ENCODE measurements at regions not wholly inside any gene's neighbourhood (a gene's known extent, or its start where the extent isn't known, plus 50 kb on each side); places are given as distances from the start of the nearest gene placed in this dataset.

- no peaks in the 10 kb centered on the region for H3K36me3 ChIP-seq (ENCODE audit: control insufficient read depth, insufficient read depth, low read length)
- H3K27me3 ChIP-seq (ENCODE audit: control insufficient read depth, insufficient read depth, low read length) = no peaks in the 10 kb centered on the region
- no peaks in the 10 kb centered on the region for H3K9me3 ChIP-seq (ENCODE audit: control insufficient read depth, insufficient read depth, low read length)
- H3K9ac ChIP-seq (ENCODE audit: low read depth, low read length) = no peak overlapping the region
- H3K4me1 ChIP-seq (ENCODE audit: control insufficient read depth, insufficient read depth, low read length) = no peaks in the 10 kb centered on the region
- no peak overlapping the region for H3K4me3 ChIP-seq (ENCODE audit: low read depth, low read length)
Measured at GRCh38 chr2:56515399-56515798, 331.6 kb downstream of the CCDC85A start.

GRCh38 chr2:56519806-56520205 is 336.0 kb downstream of the CCDC85A start:
- H3K9ac ChIP-seq (ENCODE audit: low read depth, low read length) = no peak overlapping the region
- H3K4me3 ChIP-seq (ENCODE audit: low read depth, low read length) = no peak overlapping the region
- H3K36me3 ChIP-seq (ENCODE audit: control insufficient read depth, insufficient read depth, low read length) = no peaks in the 10 kb centered on the region
- no peaks in the 10 kb centered on the region for H3K27me3 ChIP-seq (ENCODE audit: control insufficient read depth, insufficient read depth, low read length)
- H3K9me3 ChIP-seq (ENCODE audit: control insufficient read depth, insufficient read depth, low read length) = no peaks in the 10 kb centered on the region
- H3K4me1 ChIP-seq (ENCODE audit: control insufficient read depth, insufficient read depth, low read length) = no peaks in the 10 kb centered on the region

GRCh38 chr2:56522605-56523089 is 338.9 kb downstream of the CCDC85A start:
- H3K4me1 ChIP-seq (ENCODE audit: control insufficient read depth, insufficient read depth, low read length) = no peaks in the 10 kb centered on the region
- no peaks in the 10 kb centered on the region for H3K27me3 ChIP-seq (ENCODE audit: control insufficient read depth, insufficient read depth, low read length)
- H3K9me3 ChIP-seq (ENCODE audit: control insufficient read depth, insufficient read depth, low read length) = no peaks in the 10 kb centered on the region
- H3K4me3 ChIP-seq (ENCODE audit: low read depth, low read length) = no peak overlapping the region
- no peak overlapping the region for H3K9ac ChIP-seq (ENCODE audit: low read depth, low read length)
- no peaks in the 10 kb centered on the region for H3K36me3 ChIP-seq (ENCODE audit: control insufficient read depth, insufficient read depth, low read length)

GRCh38 chr2:56523816-56524215 is 340.0 kb downstream of the CCDC85A start:
- Histone ChIP-seq H3K9me3 (ENCODE audit: control insufficient read depth, insufficient read depth, low read length) (no peaks in the 10 kb centered on the region), H3K36me3 (ENCODE audit: control insufficient read depth, insufficient read depth, low read length) (no peaks in the 10 kb centered on the region), H3K4me3 (ENCODE audit: low read depth, low read length) (no peak overlapping the region), H3K4me1 (ENCODE audit: control insufficient read depth, insufficient read depth, low read length) (no peaks in the 10 kb centered on the region), H3K27me3 (ENCODE audit: control insufficient read depth, insufficient read depth, low read length) (no peaks in the 10 kb centered on the region), H3K9ac (ENCODE audit: low read depth, low read length) (no peak overlapping the region)

- Histone ChIP-seq H3K36me3 (ENCODE audit: control insufficient read depth, insufficient read depth, low read length) (no peaks in the 10 kb centered on the region), H3K4me1 (ENCODE audit: control insufficient read depth, insufficient read depth, low read length) (no peaks in the 10 kb centered on the region), H3K4me3 (ENCODE audit: low read depth, low read length) (no peak overlapping the region), H3K27me3 (ENCODE audit: control insufficient read depth, insufficient read depth, low read length) (no peaks in the 10 kb centered on the region), H3K9ac (ENCODE audit: low read depth, low read length) (no peak overlapping the region), H3K9me3 (ENCODE audit: control insufficient read depth, insufficient read depth, low read length) (no peaks in the 10 kb centered on the region)
Measured at GRCh38 chr2:56531668-56532420, 348.1 kb downstream of the CCDC85A start.

GRCh38 chr2:56534321-56534720 is 350.5 kb downstream of the CCDC85A start:
- H3K4me3 ChIP-seq (ENCODE audit: low read depth, low read length) = no peak overlapping the region
- no peak overlapping the region for H3K9ac ChIP-seq (ENCODE audit: low read depth, low read length)
- H3K36me3 ChIP-seq (ENCODE audit: control insufficient read depth, insufficient read depth, low read length) = no peaks in the 10 kb centered on the region
- no peaks in the 10 kb centered on the region for H3K9me3 ChIP-seq (ENCODE audit: control insufficient read depth, insufficient read depth, low read length)
- no peaks in the 10 kb centered on the region for H3K4me1 ChIP-seq (ENCODE audit: control insufficient read depth, insufficient read depth, low read length)
- H3K27me3 ChIP-seq (ENCODE audit: control insufficient read depth, insufficient read depth, low read length) = no peaks in the 10 kb centered on the region

- H3K4me1 ChIP-seq (ENCODE audit: control insufficient read depth, insufficient read depth, low read length) = no peaks in the 10 kb centered on the region
Measured at GRCh38 chr2:56537756-56538155, 354.0 kb downstream of the CCDC85A start.

GRCh38 chr2:56539618-56540017 is 355.8 kb downstream of the CCDC85A start:
- Histone ChIP-seq H3K4me1 (ENCODE audit: control insufficient read depth, insufficient read depth, low read length) (no peaks in the 10 kb centered on the region), H3K4me3 (ENCODE audit: low read depth, low read length) (no peak overlapping the region), H3K9me3 (ENCODE audit: control insufficient read depth, insufficient read depth, low read length) (no peaks in the 10 kb centered on the region), H3K27me3 (ENCODE audit: control insufficient read depth, insufficient read depth, low read length) (no peaks in the 10 kb centered on the region), H3K36me3 (ENCODE audit: control insufficient read depth, insufficient read depth, low read length) (no peaks in the 10 kb centered on the region), H3K9ac (ENCODE audit: low read depth, low read length) (no peak overlapping the region)

More at GRCh38 chr2:56537756-56538155, 354.0 kb downstream of the CCDC85A start:
- H3K27me3 ChIP-seq (ENCODE audit: control insufficient read depth, insufficient read depth, low read length) = no peaks in the 10 kb centered on the region
- H3K9ac ChIP-seq (ENCODE audit: low read depth, low read length) = no peak overlapping the region
- H3K9me3 ChIP-seq (ENCODE audit: control insufficient read depth, insufficient read depth, low read length) = no peaks in the 10 kb centered on the region
- H3K36me3 ChIP-seq (ENCODE audit: control insufficient read depth, insufficient read depth, low read length) = no peaks in the 10 kb centered on the region
- H3K4me3 ChIP-seq (ENCODE audit: low read depth, low read length) = no peak overlapping the region

- no peak overlapping the region for H3K9ac ChIP-seq (ENCODE audit: low read depth, low read length)
- H3K9me3 ChIP-seq (ENCODE audit: control insufficient read depth, insufficient read depth, low read length) = no peaks in the 10 kb centered on the region
- H3K4me3 ChIP-seq (ENCODE audit: low read depth, low read length) = no peak overlapping the region
- no peaks in the 10 kb centered on the region for H3K4me1 ChIP-seq (ENCODE audit: control insufficient read depth, insufficient read depth, low read length)
- H3K27me3 ChIP-seq (ENCODE audit: control insufficient read depth, insufficient read depth, low read length) = no peaks in the 10 kb centered on the region
- no peaks in the 10 kb centered on the region for H3K36me3 ChIP-seq (ENCODE audit: control insufficient read depth, insufficient read depth, low read length)
Measured at GRCh38 chr2:56540467-56540866, 356.7 kb downstream of the CCDC85A start.

- Histone ChIP-seq H3K36me3 (ENCODE audit: control insufficient read depth, insufficient read depth, low read length) (no peaks in the 10 kb centered on the region), H3K9me3 (ENCODE audit: control insufficient read depth, insufficient read depth, low read length) (no peaks in the 10 kb centered on the region), H3K4me1 (ENCODE audit: control insufficient read depth, insufficient read depth, low read length) (no peaks in the 10 kb centered on the region), H3K27me3 (ENCODE audit: control insufficient read depth, insufficient read depth, low read length) (no peaks in the 10 kb centered on the region), H3K9ac (ENCODE audit: low read depth, low read length) (no peak overlapping the region), H3K4me3 (ENCODE audit: low read depth, low read length) (no peak overlapping the region)
Measured at GRCh38 chr2:56540916-56541315, 357.1 kb downstream of the CCDC85A start.

- Histone ChIP-seq H3K9me3 (ENCODE audit: control insufficient read depth, insufficient read depth, low read length) (no peaks in the 10 kb centered on the region), H3K4me3 (ENCODE audit: low read depth, low read length) (no peak overlapping the region), H3K36me3 (ENCODE audit: control insufficient read depth, insufficient read depth, low read length) (no peaks in the 10 kb centered on the region), H3K4me1 (ENCODE audit: control insufficient read depth, insufficient read depth, low read length) (no peaks in the 10 kb centered on the region), H3K27me3 (ENCODE audit: control insufficient read depth, insufficient read depth, low read length) (no peaks in the 10 kb centered on the region), H3K9ac (ENCODE audit: low read depth, low read length) (no peak overlapping the region)
Measured at GRCh38 chr2:56542213-56542612, 358.4 kb downstream of the CCDC85A start.

GRCh38 chr2:56565143-56565542 is 381.4 kb downstream of the CCDC85A start:
- H3K4me3 ChIP-seq (ENCODE audit: low read depth, low read length) = no peak overlapping the region
- H3K36me3 ChIP-seq (ENCODE audit: control insufficient read depth, insufficient read depth, low read length) = no peaks in the 10 kb centered on the region
- H3K9me3 ChIP-seq (ENCODE audit: control insufficient read depth, insufficient read depth, low read length) = no peaks in the 10 kb centered on the region
- H3K9ac ChIP-seq (ENCODE audit: low read depth, low read length) = no peak overlapping the region
- H3K27me3 ChIP-seq (ENCODE audit: control insufficient read depth, insufficient read depth, low read length) = no peaks in the 10 kb centered on the region
- no peaks in the 10 kb centered on the region for H3K4me1 ChIP-seq (ENCODE audit: control insufficient read depth, insufficient read depth, low read length)
